ENCODE measurements at regions not wholly inside any gene's neighbourhood (a gene's known extent, or its start where the extent isn't known, plus 50 kb on each side); places are given as distances from the start of the nearest gene placed in this dataset.
"Not testable (repeated sequence)": the region's sequence is repeated elsewhere in the genome, so short reads cannot be mapped to it uniquely, and the experiment has no call there.

DNA sequence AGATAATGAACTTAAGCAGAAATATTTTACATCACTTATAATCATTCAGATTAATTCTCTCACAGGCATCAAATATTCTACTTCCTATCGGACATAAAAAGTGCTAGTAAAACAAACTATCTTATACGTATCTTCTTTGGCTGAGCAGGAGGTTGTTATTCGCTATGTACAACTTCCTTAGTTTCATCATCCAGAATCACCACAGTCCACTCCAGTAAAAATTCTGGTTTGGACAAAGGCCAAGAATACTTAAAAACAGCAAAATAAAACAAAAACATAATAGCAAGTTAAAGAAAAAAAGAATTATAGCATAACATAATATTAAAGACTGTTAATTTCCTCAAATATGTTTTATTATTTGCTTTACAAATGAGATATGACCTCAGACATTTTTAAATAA lies 1077.1 kb upstream of the CELF4 start:
- Histone ChIP-seq H3K36me3 (no peaks in the 10 kb centered on the region), H3K4me3 (no peak overlapping the region), H3K27me3 (no peaks in the 10 kb centered on the region), H3K27ac (no peak overlapping the region), H3K4me1 (no peaks in the 10 kb centered on the region), H3K9me3 (peaks cover 0 to 11% (median 3%) of the 10 kb centered on the region in 4 donors)
- 70 to 83% methylated on average over 3 of the region's 3 CpGs for WGBS, 2 donors
- no peak for DNase-seq
- ATAC-seq (ENCODE audit: low FRiP score in 2 of 2), result no peak
- TF ChIP-seq POLR2A (IDR thresholded peaks at IDR 0.05) (no peak), POLR2AphosphoS5 (IDR thresholded peaks at IDR 0.05) (no peak), EP300 (IDR thresholded peaks at IDR 0.05) (no peak)
- TF ChIP-seq, protein P1, sequence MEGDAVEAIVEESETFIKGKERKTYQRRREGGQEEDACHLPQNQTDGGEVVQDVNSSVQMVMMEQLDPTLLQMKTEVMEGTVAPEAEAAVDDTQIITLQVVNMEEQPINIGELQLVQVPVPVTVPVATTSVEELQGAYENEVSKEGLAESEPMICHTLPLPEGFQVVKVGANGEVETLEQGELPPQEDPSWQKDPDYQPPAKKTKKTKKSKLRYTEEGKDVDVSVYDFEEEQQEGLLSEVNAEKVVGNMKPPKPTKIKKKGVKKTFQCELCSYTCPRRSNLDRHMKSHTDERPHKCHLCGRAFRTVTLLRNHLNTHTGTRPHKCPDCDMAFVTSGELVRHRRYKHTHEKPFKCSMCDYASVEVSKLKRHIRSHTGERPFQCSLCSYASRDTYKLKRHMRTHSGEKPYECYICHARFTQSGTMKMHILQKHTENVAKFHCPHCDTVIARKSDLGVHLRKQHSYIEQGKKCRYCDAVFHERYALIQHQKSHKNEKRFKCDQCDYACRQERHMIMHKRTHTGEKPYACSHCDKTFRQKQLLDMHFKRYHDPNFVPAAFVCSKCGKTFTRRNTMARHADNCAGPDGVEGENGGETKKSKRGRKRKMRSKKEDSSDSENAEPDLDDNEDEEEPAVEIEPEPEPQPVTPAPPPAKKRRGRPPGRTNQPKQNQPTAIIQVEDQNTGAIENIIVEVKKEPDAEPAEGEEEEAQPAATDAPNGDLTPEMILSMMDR (IDR thresholded peaks at IDR 0.05), result no peak

DNA sequence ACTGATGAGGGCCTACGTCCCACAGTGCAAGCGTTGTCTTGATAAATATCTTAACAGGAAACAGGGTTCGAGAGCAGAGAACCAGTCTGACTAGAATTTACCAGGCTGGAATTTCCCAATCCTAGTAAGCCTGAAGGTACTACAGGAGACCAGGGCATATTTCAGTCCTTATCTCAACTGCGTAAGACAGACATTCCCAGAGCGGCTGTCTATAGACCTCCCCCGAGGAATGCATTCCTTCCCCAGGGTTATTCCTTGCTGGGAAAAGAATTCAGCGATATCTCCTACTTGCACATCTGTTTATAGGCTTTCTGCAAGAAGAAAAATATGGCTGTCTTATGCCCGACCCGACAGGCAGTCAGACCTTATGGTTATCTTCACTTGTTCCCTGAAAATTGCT lies 1074.1 kb upstream of the CELF4 start:
- H3K4me1 ChIP-seq; DNase-seq; H3K27me3 ChIP-seq; ATAC-seq (ENCODE audit: low FRiP score in 2 of 2); H3K36me3 ChIP-seq; H3K4me3 ChIP-seq; H3K27ac ChIP-seq: not testable (repeated sequence)
- WGBS, 2 donors, result 78 to 93% methylated on average over 9 of the region's 9 CpGs
- peaks cover 0 to 11% (median 4%) of the 10 kb centered on the region in 4 donors for H3K9me3 ChIP-seq

DNA sequence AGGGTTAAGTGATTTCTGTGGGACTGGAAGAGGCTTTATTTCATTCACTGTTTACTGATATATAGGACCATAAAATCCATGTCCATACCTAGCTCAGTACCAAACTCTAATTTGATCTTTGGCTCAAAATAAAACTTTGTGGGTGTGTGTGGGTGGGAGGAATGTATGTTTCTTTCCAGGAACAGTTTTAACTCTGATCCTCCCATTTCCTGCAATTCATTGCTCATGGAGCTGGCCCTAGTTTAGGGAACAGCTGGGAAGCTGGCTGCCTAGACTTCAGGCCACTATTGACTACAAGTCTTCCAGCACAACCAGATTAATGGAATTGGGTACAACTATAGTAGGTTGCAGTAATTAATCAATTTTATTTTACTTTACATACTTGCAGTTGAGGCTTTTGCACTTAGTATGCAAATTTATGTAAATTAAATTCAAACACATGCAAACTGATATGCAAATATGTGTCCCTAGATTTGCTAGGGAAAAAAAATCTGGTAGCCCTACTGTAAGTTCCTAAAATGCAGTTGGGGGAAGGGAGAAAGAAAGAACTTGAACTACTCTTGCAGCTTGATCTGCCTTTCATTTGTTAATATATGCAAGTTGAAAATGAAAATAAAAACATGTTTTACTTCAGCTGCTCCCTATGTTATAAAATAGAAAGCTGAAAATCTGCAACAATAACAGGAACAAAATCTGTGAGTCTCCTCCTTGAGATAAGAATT lies 1070.3 kb upstream of the CELF4 start:
- peaks cover 0 to 11% (median 4%) of the 10 kb centered on the region in 4 donors for H3K9me3 ChIP-seq
- DNase-seq (no peak), ATAC-seq (ENCODE audit: low FRiP score in 2 of 2) (no peak)
- H3K27ac ChIP-seq, result no peak overlapping the region
- no peak overlapping the region for H3K4me3 ChIP-seq
- no peaks in the 10 kb centered on the region for H3K36me3 ChIP-seq
- no peaks in the 10 kb centered on the region for H3K4me1 ChIP-seq
- TF ChIP-seq POLR2A (IDR thresholded peaks at IDR 0.05) (no peak), POLR2AphosphoS5 (IDR thresholded peaks at IDR 0.05) (no peak), EP300 (IDR thresholded peaks at IDR 0.05) (no peak)
- TF ChIP-seq, protein P1 (IDR thresholded peaks at IDR 0.05), result no peak
- H3K27me3 ChIP-seq, result no peaks in the 10 kb centered on the region

DNA sequence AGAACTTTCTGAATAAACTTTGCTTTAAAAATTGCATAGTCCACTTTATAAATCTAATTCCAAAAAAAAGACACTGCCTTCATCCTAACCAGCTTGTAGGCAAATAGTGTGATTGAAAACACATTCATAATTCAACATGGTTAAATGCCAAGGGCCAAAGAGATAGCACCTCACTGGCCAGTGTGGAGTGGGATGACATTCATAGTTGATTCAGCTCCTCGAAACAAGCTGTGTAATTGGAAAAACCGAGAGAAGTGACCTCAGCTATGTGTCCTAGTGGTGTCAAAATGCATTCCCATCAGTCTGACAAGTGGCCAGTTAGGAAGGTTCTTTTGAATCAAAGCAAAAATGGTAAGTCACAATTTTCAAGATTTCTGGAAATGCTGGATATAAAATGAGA lies 1068.5 kb upstream of the CELF4 start:
- Histone ChIP-seq H3K27me3 (no peaks in the 10 kb centered on the region), H3K9me3 (peaks cover 0 to 3% (median 1%) of the 10 kb centered on the region in 4 donors), H3K4me1 (no peaks in the 10 kb centered on the region), H3K36me3 (no peaks in the 10 kb centered on the region), H3K27ac (no peak overlapping the region), H3K4me3 (no peak overlapping the region)
- DNase-seq (no peak), ATAC-seq (ENCODE audit: low FRiP score in 2 of 2) (no peak)
- 31 to 37% methylated on average over 2 of the region's 2 CpGs for WGBS, 2 donors
- TF ChIP-seq, protein P1 (IDR thresholded peaks at IDR 0.05), result no peak
- no peak for TF ChIP-seq POLR2AphosphoS5 (IDR thresholded peaks at IDR 0.05)
- TF ChIP-seq EP300 (IDR thresholded peaks at IDR 0.05), result no peak
- TF ChIP-seq POLR2A (IDR thresholded peaks at IDR 0.05), result no peak

DNA sequence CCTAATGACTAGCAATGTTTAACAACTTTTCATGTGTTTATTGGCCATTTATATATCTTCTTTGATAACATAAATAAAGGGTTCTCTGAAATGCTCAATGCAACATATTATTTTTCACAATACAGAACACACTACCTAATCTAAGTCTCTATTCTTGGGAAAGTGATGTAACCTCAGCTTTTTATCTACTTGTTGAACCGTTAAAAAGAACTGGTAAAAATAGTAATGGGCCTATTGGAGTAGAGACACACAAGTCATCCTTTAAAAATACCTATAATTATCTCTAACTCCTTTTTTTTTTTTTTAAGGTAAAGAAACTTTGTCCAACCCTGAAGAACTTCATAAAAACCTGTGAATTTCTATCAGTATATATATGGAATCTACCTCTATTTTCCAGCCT lies 1067.7 kb upstream of the CELF4 start:
- Histone ChIP-seq H3K36me3 (no peaks in the 10 kb centered on the region), H3K4me1 (no peaks in the 10 kb centered on the region), H3K27me3 (no peaks in the 10 kb centered on the region), H3K9me3 (peaks cover 0 to 2% (median 0%) of the 10 kb centered on the region in 4 donors), H3K4me3 (no peak overlapping the region), H3K27ac (no peak overlapping the region)
- no peak for DNase-seq
- ATAC-seq (ENCODE audit: low FRiP score in 2 of 2), result no peak
- TF ChIP-seq POLR2A (IDR thresholded peaks at IDR 0.05) (no peak), EP300 (IDR thresholded peaks at IDR 0.05) (no peak), POLR2AphosphoS5 (IDR thresholded peaks at IDR 0.05) (no peak)
- TF ChIP-seq, protein P1 (IDR thresholded peaks at IDR 0.05), result no peak
- 66 to 72% methylated on average over 1 of the region's 1 CpG for WGBS, 2 donors
